Peyer's patch (tissue), 4 donors: ENCODE measurements at regions not wholly inside any gene's neighbourhood (a gene's known extent, or its start where the extent isn't known, plus 50 kb on each side); places are given as distances from the start of the nearest gene placed in this dataset.

Source experiments
- DNase-seq, 3 donors: peaks; one replicate each; pipeline ENCODE4 v3.0.0-alpha.2; 2017 to 2019
- H3K27ac ChIP-seq, 4 donors: fragments of 200-600 bp; sonication (generic); one replicate each; pipeline ENCODE4 v1.5.1; 2016 to 2019
- H3K27me3 ChIP-seq, 2 donors: fragments of 200-600 bp; sonication (generic); one replicate each; pipeline ENCODE4 v1.5.1; 2019
- H3K36me3 ChIP-seq, 3 donors: fragments of 200-600 bp; sonication (generic); one replicate each; pipeline ENCODE4 v1.5.1; 2016 to 2019
- H3K4me1 ChIP-seq, 4 donors: fragments of 200-600 bp; sonication (generic); one replicate each; pipeline ENCODE4 v1.5.1; 2016 to 2019
- H3K4me3 ChIP-seq, 4 donors: fragments of 200-600 bp; sonication (generic); 1 replicate in 3 of 4; 2 replicates in 1 of 4; pipeline ENCODE4 v1.5.1; 2016 to 2019; ENCODE audit warnings: mild to moderate bottlenecking in 1 of 4
- H3K9me3 ChIP-seq, 4 donors: fragments of 200-600 bp; sonication (generic); one replicate each; pipeline ENCODE4 v1.5.1; 2016 to 2019; ENCODE audit warnings: mild to moderate bottlenecking in 1 of 4
- CTCF ChIP-seq, 6 experiments: fragments of 450-650 bp in 4 of 6; fragments of 200-600 bp in 2 of 6; sonication (generic) in 1 of 6; IDR thresholded peaks; one replicate each; pipeline ENCODE4 v1.5.1; 2017 to 2019; ENCODE audit warnings: antibody characterized with exemption in 6 of 6, mild to moderate bottlenecking in 3 of 6, moderate library complexity in 1 of 6
- POLR2A ChIP-seq, 2 donors: fragments of 450-650 bp; IDR thresholded peaks; one replicate each; pipeline ENCODE4 v1.5.1; 2017; ENCODE audit warnings: antibody characterized with exemption in 2 of 2, mild to moderate bottlenecking in 2 of 2, moderate library complexity in 2 of 2

DNA sequence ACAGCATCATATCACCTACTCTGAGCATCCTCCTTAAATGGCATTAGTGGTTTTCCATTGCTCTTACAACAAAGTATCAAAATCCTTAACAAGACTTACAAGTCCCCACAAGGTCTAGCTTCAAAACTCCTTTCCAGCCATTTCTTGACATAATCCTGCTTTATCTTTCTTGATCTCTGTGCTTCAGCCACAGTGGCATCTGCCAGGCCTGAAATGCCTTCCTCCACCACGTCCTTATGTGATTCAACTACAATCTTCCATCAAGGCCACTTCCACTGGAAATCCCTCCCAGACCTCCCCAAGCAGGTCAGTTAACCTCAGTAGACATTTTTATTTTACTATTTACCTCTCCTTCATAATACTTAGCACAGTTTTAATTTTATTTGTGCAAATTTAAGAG is 83.8 kb upstream of the CCDC150 start:
- no peak for DNase-seq
- no peaks in the 10 kb centered on the region for H3K4me1 ChIP-seq
- H3K36me3 ChIP-seq = no peaks in the 10 kb centered on the region
- H3K27me3 ChIP-seq = no peaks in the 10 kb centered on the region
- no peak overlapping the region for H3K4me3 ChIP-seq
- TF ChIP-seq CTCF (IDR thresholded peaks at IDR 0.05) (no peak), POLR2A (IDR thresholded peaks at IDR 0.05) (no peak)
- H3K27ac ChIP-seq = no peak overlapping the region
- no peaks in the 10 kb centered on the region for H3K9me3 ChIP-seq

GRCh38 chr2:196558497-196558896 is 81.0 kb upstream of the CCDC150 start:
- H3K27me3 ChIP-seq = no peaks in the 10 kb centered on the region
- H3K27ac ChIP-seq = no peak overlapping the region
- no peaks in the 10 kb centered on the region for H3K4me1 ChIP-seq
- H3K4me3 ChIP-seq = no peak overlapping the region
- no peaks in the 10 kb centered on the region for H3K36me3 ChIP-seq
- DNase-seq = no peak
- no peak for TF ChIP-seq POLR2A (IDR thresholded peaks at IDR 0.05)
- peaks cover 0 to 8% (median 0%) of the 10 kb centered on the region in 4 donors for H3K9me3 ChIP-seq

DNA sequence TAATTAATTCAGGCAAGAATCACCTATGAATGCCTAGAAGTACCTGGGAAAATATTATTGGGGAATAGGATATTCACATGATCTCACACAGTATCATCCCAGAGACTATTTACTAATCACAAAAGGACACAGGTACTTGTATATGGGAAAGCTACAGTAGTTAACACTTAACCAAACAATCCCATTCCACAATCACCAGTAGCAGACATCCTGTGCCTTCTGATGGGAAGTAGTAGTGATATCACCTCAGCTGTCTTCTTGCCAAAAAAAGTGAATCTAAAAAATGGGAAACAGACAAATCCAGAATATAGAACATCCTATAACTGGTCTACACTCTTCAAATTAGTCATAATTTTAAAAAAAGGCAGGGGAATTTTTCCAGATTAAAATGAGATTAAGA is 75.6 kb upstream of the CCDC150 start:
- Histone ChIP-seq H3K4me3 (no peak overlapping the region), H3K27ac (no peak overlapping the region), H3K9me3 (peaks cover 0 to 8% (median 0%) of the 10 kb centered on the region in 4 donors), H3K4me1 (no peaks in the 10 kb centered on the region), H3K27me3 (no peaks in the 10 kb centered on the region), H3K36me3 (no peaks in the 10 kb centered on the region)
- no peak for DNase-seq
- TF ChIP-seq CTCF (IDR thresholded peaks at IDR 0.05) (no peak), POLR2A (IDR thresholded peaks at IDR 0.05) (no peak)

DNA sequence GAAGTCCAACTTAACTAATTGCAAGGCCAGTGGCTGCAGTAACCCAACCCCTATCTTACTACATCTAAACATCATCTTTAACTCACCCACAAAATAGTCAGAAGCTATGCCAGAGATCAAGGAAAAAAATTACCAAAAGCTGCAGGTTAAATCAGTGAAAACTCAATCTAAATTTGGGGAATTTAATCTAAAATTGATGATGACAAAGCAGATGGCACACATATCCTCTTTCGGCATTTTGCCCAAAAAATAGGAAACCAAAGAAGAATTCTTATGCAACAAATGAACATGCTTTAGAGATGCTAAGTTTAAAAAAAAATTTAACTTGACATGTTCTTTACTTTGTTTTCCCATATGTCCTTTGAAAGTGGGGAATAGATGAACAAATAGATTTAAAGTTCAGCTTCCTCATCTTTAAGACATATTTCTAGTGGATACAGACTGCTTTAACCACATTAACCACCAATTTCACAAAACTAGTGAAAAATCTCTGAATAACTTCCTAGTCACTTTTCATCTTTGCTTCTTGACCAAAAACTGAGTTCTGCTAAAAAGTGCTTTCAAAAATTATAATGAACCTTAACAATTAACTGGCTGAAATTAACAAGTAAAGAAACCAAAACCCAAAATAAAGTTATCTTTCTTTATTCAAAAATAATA is 74.3 kb upstream of the CCDC150 start:
- Histone ChIP-seq H3K4me3 (no peak overlapping the region), H3K27me3 (no peaks in the 10 kb centered on the region), H3K4me1 (no peaks in the 10 kb centered on the region), H3K27ac (no peak overlapping the region), H3K36me3 (no peaks in the 10 kb centered on the region), H3K9me3 (peaks cover 0 to 8% (median 0%) of the 10 kb centered on the region in 4 donors)
- DNase-seq = no peak
- no peak for TF ChIP-seq POLR2A (IDR thresholded peaks at IDR 0.05)
- TF ChIP-seq CTCF (IDR thresholded peaks at IDR 0.05) = no peak

- H3K27ac ChIP-seq = no peak overlapping the region
- TF ChIP-seq POLR2A (IDR thresholded peaks at IDR 0.05) (no peak), CTCF (IDR thresholded peaks at IDR 0.05) (no peak)
- no peaks in the 10 kb centered on the region for H3K36me3 ChIP-seq
- no peak overlapping the region for H3K4me3 ChIP-seq
- peaks cover 0 to 6% (median 0%) of the 10 kb centered on the region in 4 donors for H3K9me3 ChIP-seq
- no peaks in the 10 kb centered on the region for H3K4me1 ChIP-seq
- no peaks in the 10 kb centered on the region for H3K27me3 ChIP-seq
- DNase-seq = no peak
These were observed 73.5 kb upstream of the CCDC150 start for GRCh38 chr2:196565982-196566381.

DNA sequence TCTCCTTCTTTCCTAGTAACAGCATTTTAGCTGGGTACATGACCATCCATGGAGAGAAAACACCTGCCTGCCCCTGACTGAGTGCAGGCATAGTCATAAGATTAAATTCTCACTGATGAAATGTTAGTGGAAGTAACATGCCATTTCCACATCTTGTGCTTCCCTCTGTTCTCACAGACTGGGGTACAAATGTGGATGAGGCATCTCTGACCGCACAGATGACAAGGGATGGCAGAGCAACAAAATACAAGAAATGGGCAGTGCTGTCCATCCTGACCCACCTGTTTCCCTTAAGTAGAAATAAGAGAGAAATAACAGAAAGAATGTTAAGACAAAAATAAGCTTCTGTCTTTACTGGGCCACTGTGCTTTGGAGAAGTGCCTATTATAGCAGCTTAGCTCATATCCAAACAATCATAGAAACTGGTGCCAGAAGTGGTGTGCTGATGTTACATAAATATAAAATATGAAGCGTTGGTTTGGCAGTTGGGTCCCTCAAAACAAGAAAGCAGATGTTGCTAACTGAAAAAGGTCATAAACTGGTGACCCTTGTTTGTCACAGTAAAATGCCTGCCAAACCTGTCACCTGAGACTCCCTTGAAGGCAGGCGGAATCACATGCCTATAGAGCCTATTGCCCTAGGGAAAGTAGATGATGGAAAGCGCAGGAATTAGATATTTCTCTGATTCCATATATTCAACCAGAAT is 72.4 kb upstream of the CCDC150 start:
- no peaks in the 10 kb centered on the region for H3K36me3 ChIP-seq
- no peaks in the 10 kb centered on the region for H3K9me3 ChIP-seq
- TF ChIP-seq CTCF (IDR thresholded peaks at IDR 0.05) (no peak), POLR2A (IDR thresholded peaks at IDR 0.05) (no peak)
- no peaks in the 10 kb centered on the region for H3K4me1 ChIP-seq
- no peaks in the 10 kb centered on the region for H3K27me3 ChIP-seq
- no peak overlapping the region for H3K4me3 ChIP-seq
- no peak overlapping the region for H3K27ac ChIP-seq
- no peak for DNase-seq
